Ammon's horn (tissue), 1 donor: ENCODE measurements at regions not wholly inside any gene's neighbourhood (a gene's known extent, or its start where the extent isn't known, plus 50 kb on each side); places are given as distances from the start of the nearest gene placed in this dataset.

Experiments used
- DNase-seq: peaks from one replicate; pipeline ENCODE4 v3.0.0-alpha.2; 2016; ENCODE audit warnings: low spot score

DNA sequence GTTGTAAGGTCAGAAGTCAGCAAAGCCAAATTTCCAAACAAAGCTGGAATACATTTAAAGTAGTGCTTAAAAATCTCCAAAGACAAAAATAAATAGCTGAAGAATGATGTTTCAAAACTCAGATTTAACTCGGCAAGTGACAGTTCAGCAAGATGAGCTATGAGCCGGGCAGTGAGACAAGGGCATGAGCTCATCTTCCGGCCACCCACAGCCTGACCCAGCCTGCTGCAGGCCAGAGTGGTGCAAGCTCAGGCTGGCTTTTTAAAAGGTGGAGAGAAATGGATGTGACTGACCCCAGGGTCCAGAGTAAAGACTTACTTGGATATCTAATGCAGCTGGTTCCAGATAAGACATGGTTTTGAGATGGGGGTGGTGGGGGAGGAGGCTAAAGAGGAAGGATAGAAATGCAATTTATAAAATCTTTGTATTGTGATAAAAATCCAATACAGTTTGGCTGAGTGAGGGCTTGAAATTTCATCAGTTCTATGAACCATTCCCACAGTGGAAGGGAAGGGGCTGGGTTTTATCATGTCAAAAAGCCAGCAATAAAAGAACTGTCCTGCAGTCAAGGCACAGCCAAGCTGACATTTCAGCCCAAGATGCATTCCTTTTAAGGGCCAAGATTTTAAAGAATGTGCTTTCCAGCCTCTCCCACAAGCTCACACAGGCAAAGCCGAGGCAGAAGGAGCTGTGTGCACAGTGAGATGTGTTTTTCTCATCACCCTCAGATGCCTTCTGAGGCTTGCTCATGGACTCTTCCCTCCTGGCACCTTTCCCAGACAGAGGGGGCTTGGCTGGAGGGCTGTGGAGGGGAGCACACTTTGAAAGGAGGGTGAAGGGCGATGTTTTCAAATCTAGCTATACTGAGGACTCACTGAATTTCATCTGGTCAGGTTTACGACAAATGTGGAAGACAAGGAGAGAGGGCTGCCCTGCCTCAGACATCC lies 97.9 kb upstream of the KLHL29 start:
- DNase-seq = no peak

DNA sequence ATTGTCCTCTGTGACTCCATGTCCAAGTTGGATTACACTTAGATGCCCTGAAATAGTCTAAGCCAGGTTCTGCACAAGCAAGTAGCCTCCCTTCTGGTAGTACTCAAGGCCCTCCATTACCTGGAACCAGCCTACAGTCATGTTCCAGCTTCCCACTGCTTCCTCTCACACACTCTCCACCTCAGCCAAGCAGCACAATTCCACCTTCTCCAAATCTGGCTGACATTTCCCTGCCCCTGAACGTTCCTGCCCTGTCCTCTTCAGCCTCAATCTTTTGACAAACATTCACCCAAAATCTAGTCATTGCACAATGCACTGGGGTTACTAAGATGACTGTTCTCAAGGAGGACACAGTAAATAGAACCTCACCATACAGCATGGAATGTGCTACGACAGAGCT lies 95.3 kb upstream of the KLHL29 start:
- no peak for DNase-seq

DNA sequence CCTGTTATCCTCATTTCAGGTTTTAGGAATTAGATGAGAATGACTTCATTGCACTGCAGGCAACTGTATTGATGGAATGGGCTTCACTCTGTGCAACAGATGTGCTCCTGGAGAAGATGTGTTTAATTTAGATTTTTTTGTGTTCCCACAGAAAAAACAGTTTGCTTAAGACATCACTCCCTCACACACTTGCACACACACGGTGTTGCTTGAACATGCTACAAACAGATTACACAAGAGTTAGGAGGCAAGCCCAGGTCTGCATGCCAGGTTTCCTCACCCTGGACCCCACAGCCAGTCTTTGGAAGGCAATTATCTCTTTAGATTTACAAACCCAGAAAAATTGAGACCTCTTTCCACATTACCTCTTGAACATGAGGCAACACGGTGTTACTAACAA lies 93.7 kb upstream of the KLHL29 start:
- DNase-seq = no peak

- DNase-seq = no peak
Observed at GRCh38 chr2:23292024-23292423, 93.0 kb upstream of the KLHL29 start.

DNA sequence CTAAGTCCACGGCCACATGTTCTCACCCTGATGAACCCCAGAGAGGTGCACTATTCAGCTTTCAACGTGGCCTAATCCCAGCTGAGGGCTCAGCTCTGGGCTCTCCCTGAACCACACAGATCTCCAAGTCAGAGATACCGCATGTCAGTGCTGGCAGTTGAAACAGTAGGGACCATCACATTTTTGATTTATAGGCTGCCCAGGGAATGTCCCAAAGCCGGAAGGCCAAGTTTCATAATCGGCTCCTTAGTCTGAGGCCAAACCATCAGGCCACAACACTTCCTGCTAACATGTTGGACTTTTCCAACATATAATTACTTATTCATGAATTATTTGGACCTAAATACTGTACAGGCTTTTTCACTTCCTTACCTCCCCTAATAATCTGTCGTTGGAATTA lies 91.9 kb upstream of the KLHL29 start:
- no peak for DNase-seq

DNA sequence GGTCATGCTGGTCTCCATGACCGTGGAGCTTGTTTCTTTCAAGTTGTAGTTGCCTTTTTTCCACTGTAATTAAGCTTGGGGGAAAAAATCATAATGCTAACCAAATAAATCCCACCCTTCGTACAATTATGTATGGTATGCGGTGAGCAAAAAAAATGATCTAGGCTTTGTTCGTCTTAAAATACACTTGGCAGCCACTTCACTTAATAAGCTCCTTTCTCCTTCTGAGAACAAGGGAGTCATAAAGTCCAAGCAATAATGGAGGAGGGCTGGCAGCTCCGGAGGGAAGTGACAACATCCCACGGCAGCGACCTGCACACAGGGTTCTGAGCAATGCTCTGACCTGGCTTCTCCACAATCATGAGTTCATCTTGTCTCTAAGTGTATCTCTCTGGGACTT lies 91.2 kb upstream of the KLHL29 start:
- no peak for DNase-seq

GRCh38 chr2:23294238-23294637 lies 90.7 kb upstream of the KLHL29 start:
- DNase-seq = no peak

DNA sequence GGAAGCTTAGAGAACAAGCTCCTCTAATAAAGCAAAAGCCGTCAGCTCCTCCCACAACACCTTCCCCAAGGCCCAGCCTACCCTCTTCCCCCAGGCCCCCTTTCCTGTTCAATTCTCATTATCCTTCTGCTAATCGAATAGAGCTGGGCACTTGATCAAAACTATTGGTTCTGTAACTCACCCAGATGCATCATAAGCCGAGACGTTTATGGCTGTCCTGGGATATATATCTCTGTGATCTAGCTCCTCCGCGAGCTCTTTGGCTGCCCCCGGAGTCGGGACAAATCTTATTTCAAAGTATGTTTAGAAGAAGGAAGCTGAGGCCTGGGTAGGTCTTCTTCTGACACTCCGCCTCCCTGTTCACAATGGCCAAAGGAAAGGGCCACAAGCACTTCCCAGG lies 88.3 kb upstream of the KLHL29 start:
- no peak for DNase-seq

- DNase-seq = no peak
Observed at GRCh38 chr2:23297112-23297511, 87.9 kb upstream of the KLHL29 start.

GRCh38 chr2:23298551-23298950 lies 86.4 kb upstream of the KLHL29 start:
- DNase-seq = no peak

- no peak for DNase-seq
Observed at GRCh38 chr2:23299476-23300195, 85.3 kb upstream of the KLHL29 start.

DNA sequence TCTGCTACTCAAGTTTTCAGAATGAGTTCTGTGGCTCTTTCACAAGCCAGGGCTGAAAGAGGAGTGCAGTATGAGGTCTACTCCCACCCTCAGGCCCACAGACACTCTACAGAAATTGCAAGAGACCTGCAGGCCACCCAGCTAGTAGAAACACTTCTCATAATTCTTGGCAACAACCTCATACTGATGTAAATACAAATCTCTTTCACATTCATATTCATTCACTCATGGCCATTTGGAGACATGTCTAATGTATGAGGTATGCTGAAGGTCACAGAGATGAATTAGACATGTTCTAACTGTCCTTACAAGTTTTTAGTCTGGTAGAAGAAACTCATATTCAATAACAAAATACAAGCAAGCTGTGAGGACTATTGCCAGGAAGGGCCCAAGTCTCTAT lies 83.8 kb upstream of the KLHL29 start:
- no peak for DNase-seq

GRCh38 chr2:23302591-23302990 lies 82.4 kb upstream of the KLHL29 start:
- no peak for DNase-seq

DNA sequence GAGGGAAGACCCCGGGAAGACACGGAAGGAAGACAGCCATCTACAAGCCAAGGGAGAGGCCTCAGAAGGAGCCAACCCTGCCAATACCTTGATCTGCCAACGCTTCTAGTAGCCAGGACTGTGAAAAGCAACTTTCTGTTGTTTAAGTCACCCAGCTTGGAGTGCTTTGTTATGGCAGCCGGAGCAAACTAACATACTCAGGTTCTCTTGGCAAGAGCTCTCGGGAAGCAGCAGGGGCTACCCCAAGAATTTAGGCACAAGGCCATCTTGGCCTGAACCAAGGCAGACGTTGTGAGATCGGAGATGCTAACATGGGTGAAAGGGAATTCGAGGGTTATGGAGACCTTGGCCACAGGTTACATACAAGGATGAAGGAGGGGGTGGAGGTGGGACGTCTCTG lies 78.6 kb upstream of the KLHL29 start:
- DNase-seq = no peak

DNA sequence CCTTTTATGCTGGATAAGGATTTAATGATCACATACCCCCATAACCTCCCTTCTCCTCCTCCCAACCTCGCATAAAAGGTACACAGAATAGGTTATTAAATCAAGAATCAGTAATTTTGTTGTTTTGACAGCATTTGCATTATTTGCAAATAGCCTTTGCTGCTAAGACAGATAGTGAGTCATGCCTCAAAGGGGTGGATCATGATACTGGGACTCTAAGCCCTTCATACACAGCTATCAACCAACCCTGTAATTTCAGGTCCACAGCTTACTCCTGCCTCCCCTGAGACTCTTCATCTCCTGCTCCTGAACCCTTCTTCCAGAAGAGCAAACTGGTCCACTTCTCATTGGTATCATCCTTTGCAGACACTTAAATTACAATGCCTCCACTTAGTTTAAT lies 73.8 kb upstream of the KLHL29 start:
- no peak for DNase-seq

- DNase-seq = no peak
Observed at GRCh38 chr2:23312996-23313606, 71.9 kb upstream of the KLHL29 start.

DNA sequence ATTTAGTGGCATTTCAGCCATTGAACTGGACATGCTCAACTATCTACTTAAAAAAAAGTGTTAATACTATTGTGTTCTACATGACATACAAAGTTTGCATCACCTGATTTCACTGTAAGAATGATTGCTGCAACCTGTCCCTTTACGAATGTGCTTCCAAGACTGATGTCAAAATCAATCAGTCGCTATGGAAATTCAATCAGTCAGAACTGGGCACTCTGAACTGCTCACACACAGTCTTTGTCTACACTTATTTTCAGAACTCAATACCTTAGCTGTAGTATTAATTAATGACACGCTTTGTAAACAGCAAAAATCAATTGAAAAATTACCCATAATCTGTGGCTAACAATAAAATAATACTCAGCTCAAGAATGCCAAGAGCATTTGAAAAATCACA lies 70.3 kb upstream of the KLHL29 start:
- no peak for DNase-seq

DNA sequence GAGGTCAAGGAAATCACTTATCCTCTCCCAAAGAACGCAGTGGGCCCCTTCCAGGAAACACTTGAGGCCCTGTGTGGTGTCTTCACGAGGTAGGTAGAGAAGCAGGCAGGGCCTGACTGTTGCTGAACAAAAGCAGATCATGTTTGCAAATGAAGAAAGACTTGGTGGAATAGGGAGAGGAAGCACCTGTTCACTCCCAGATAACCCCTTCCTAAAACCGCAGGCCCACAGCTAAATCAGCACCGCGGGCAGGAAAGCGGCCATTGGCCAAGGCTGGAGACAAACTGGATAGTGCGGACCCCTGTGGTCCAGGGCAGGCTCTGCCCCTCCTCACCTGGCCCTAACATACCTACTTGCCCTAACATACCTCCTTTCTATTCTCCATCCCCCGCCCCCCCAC lies 64.9 kb upstream of the KLHL29 start:
- DNase-seq = no peak

GRCh38 chr2:23321751-23322150 lies 63.2 kb upstream of the KLHL29 start:
- DNase-seq = no peak

DNA sequence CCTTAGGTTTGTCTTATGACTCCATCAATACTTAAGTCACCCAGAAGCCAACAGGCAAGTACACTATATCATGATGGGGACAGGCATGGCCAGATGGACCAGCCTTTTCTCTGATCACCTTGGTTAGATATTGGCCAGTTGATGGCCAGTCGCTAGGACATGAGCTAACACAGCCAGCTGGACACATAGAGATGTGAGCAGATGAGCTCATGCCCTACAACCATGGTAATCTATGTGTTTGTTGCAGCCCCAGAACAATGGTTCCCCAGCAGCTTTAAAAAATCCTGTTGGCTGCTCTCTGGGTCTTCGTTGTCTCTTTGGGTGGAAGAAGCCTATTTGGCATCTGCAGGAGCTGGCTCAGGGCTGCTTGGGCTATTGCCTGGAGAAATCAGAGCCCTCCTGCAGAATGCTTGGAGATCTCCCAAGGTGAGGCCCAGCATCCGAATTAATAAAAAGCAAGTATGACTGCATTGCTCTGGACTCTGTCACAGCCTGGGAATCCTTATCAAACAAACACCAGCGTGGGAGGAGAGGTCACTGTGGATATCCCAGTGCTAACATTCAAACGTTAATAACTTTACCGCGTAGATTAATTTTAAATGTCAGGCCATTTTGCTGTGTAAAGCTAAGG lies 62.3 kb upstream of the KLHL29 start:
- no peak for DNase-seq

- DNase-seq = peak; percentile 8
Observed at GRCh38 chr2:23323198-23323916, 61.6 kb upstream of the KLHL29 start.
